T-cell (primary cell): ENCODE measurements at regions not wholly inside any gene's neighbourhood (a gene's known extent, or its start where the extent isn't known, plus 50 kb on each side); places are given as distances from the start of the nearest gene placed in this dataset.
A peak's percentile ranks its signal among the peaks of the same experiment; 100 is the strongest.

Source experiments
- ATAC-seq, 4 experiments: fragments of 200-7000 bp in 3 of 4; fragments of 150-1000 bp in 1 of 4; cut with Tn5 transposase; replicated peaks in 1 of 4; 1 replicate in 3 of 4; 2 replicates in 1 of 4; pipeline ENCODE4 v1.10.0; 2021; ENCODE audit warnings: moderate library complexity in 3 of 4, mild to moderate bottlenecking in 2 of 4, moderate number of reproducible peaks in 1 of 4
- CTCF ChIA-PET, 2 donors: fragments of 300-600 bp; sonication (Branson Sonifier 250); formaldehyde crosslinking; loops; one replicate each; lab custom pipeline; 2022; ENCODE audit warnings: antibody characterized with exemption in 2 of 2; lab: Charles Lee
- POLR2A ChIA-PET, 2 donors: fragments of 300-600 bp; sonication (Branson Sonifier 250); formaldehyde crosslinking; loops; one replicate each; lab custom pipeline; 2022; ENCODE audit warnings: antibody characterized with exemption in 2 of 2; lab: Charles Lee
- DNase-seq, 35 experiments: peaks; one replicate each; pipeline versions ENCODE4 v3.0.0 to v3.0.0-alpha.2; 2013 to 2023
- H3K27ac ChIP-seq: one replicate; pipeline ENCODE4 v1.5.1; 2013; ENCODE audit warnings: low read length
- H3K27me3 ChIP-seq, 2 experiments: replicated peaks in 1 of 2; 1 replicate in 1 of 2; 2 replicates in 1 of 2; pipeline versions ENCODE4 v1.6.1 to v1.7.0; 2013; ENCODE audit warnings: low read length in 1 of 2, mixed read lengths in 1 of 2; ENCODE audit not compliant: control insufficient read depth in 2 of 2, insufficient read depth in 2 of 2; ENCODE audit errors: extremely low read depth in 1 of 2
- H3K36me3 ChIP-seq, 2 donors: 1 replicate in 1 of 2; 2 replicates in 1 of 2; pipeline versions ENCODE4 v1.6.1 to v1.7.0; 2013; ENCODE audit warnings: low read length in 1 of 2; ENCODE audit not compliant: control insufficient read depth in 2 of 2, insufficient read depth in 1 of 2; ENCODE audit errors: extremely low read depth in 1 of 2
- H3K4me1 ChIP-seq, 2 experiments: 1 replicate in 1 of 2; 2 replicates in 1 of 2; pipeline versions ENCODE4 v1.6.1 to v1.7.0; 2013; ENCODE audit warnings: low read length in 2 of 2, mixed read lengths in 1 of 2; ENCODE audit not compliant: insufficient read depth in 2 of 2, control insufficient read depth in 1 of 2; ENCODE audit errors: extremely low read depth in 1 of 2
- H3K4me3 ChIP-seq, 2 donors: 1 replicate in 1 of 2; 2 replicates in 1 of 2; pipeline versions ENCODE4 v1.5.1 to v1.7.0; 2013; ENCODE audit warnings: mild to moderate bottlenecking in 2 of 2, low read length in 1 of 2, moderate library complexity in 1 of 2; ENCODE audit not compliant: control insufficient read depth in 1 of 2; ENCODE audit errors: extremely low read depth in 1 of 2
- H3K9me3 ChIP-seq: 2 replicates; pipeline ENCODE4 v1.7.0; 2013
- H3K27ac Mint-ChIP-seq, 2 donors: one replicate each; pipeline ENCODE4 v1.8.0; 2020 to 2021; ENCODE audit warnings: mild to moderate bottlenecking in 2 of 2, mixed read lengths in 2 of 2
- H3K27me3 Mint-ChIP-seq, 2 donors: one replicate each; pipeline ENCODE4 v1.8.0; 2021 to 2022; ENCODE audit warnings: mixed read lengths in 2 of 2
- H3K36me3 Mint-ChIP-seq: one replicate; pipeline ENCODE4 v1.8.0; 2021; ENCODE audit warnings: mixed read lengths
- H3K4me1 Mint-ChIP-seq, 3 donors: one replicate each; pipeline ENCODE4 v1.8.0; 2020 to 2022; ENCODE audit warnings: mixed read lengths in 3 of 3, mild to moderate bottlenecking in 1 of 3
- H3K4me3 Mint-ChIP-seq, 3 donors: one replicate each; pipeline ENCODE4 v1.8.0; 2020 to 2022; ENCODE audit warnings: mild to moderate bottlenecking in 3 of 3, mixed read lengths in 3 of 3, moderate library complexity in 3 of 3
- H3K9me3 Mint-ChIP-seq, 3 donors: one replicate each; pipeline ENCODE4 v1.8.0; 2020 to 2022; ENCODE audit warnings: mixed read lengths in 3 of 3
- WGBS: methylation state at CpG from one replicate; pipeline ENCODE4 v1.1.5; 2013; ENCODE audit warnings: missing lambda C conversion rate; ENCODE audit not compliant: insufficient coverage; 5-methylcytosine and 5-hydroxymethylcytosine counted together

DNA sequence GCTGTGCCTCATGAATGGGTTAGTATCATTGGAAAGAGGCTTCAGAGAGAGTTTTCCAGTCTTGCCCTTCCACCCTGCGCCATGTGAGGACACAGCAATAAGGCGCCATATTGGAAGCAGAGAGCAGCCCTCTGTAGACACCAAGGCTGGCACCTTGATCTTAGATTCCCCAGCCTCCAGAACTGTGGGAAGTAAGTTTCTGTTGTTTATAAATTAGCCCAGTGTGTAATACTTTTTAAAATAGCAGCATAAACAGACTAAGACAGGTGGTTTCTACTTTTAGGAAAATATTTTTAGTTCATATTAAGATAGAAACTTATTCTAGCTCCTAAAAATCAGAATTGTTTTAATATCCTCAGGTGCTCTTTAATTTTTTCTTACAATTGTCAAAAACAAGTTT is 117.9 kb downstream of the TM9SF2 start:
- Mint-ChIP-seq H3K36me3 (peaks cover 6% of the 10 kb centered on the region), H3K9me3 (no peaks in the 10 kb centered on the region), H3K27me3 (no peaks in the 10 kb centered on the region), H3K4me3 (no peak overlapping the region), H3K4me1 (peaks cover 15 to 26% (median 19%) of the 10 kb centered on the region in 3 donors), H3K27ac (no peak overlapping the region)
- Histone ChIP-seq H3K36me3 (no peaks in the 10 kb centered on the region), H3K4me3 (no peak overlapping the region), H3K27ac (no peak overlapping the region), H3K27me3 (no peaks in the 10 kb centered on the region), H3K9me3 (no peaks in the 10 kb centered on the region), H3K4me1 (peaks cover 2 to 6% of the 10 kb centered on the region in 2 experiments)
- CTCF ChIA-PET: interaction anchor here (0.5 to 1.2 kb wide), 4 partner anchors 13 to 1128 kb away, joined by 3 to 7 read pairs (median 3); partner anchors contain the start of gene CLYBL (in 1 of the 2)
- ATAC-seq (no peak), DNase-seq (no peak)
- POLR2A ChIA-PET: interaction anchor here in 1 of 2 donors (0.7 kb wide), 1 partner anchor 48 kb away, joined by 3 read pairs; no protein-coding TSS in a partner anchor
- WGBS: no CpG with 5 or more reads among the region's 2 CpGs

DNA sequence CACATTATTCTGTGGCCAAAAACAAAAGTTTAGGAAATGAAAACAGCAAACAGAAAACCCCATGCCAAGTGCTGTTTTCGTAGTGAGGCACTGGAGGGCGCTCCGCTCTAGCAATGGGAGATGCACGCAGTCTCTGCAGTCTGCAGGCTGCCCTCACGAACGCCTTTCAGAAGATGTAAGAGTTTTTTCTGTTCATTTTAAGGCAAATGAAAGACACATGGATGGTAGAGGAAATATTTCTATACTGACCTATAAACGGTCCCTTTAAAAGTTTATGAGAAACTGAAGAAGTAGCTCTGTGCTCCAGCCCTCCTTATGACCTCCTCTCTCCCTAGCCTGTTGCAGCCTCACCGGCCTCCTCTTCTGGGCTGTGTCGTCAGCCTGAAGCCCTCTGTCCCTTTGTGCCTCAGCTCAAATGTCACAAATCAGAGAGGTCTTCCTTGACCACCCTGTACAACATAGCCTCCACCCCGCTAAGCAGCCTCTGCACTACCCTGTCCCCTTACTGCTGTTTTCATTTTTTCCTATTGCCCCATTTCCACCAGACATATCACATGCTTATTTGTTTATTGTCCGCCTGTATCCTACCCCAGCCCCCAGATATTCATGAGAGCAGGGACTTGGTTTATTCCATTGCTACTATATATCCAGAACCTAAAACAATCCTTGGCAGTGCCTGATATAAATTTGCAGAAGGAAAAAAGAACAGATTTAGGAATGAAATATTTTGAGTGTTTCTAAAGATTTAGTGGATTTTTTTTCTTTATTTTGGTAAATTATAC is 116.4 kb downstream of the TM9SF2 start:
- DNase-seq (peak in 14 of 35 experiments; percentile 5 to 41 (median 24)), ATAC-seq (no peak)
- no peak overlapping the region for H3K27ac Mint-ChIP-seq
- H3K36me3 ChIP-seq: no peaks in the 10 kb centered on the region
- H3K36me3 Mint-ChIP-seq: peaks cover 6% of the 10 kb centered on the region
- no peak overlapping the region for H3K4me3 ChIP-seq
- no peaks in the 10 kb centered on the region for H3K9me3 ChIP-seq
- H3K27ac ChIP-seq: no peak overlapping the region
- no peaks in the 10 kb centered on the region for H3K9me3 Mint-ChIP-seq
- H3K4me1 ChIP-seq: peaks cover 2 to 6% of the 10 kb centered on the region in 2 experiments
- H3K4me3 Mint-ChIP-seq: no peak overlapping the region
- POLR2A ChIA-PET: no interaction called here
- peaks cover 26 to 34% (median 29%) of the 10 kb centered on the region in 3 donors for H3K4me1 Mint-ChIP-seq
- CTCF ChIA-PET: interaction anchor here in 1 of 2 donors (0.6 kb wide), 1 partner anchor 288 kb away, joined by 3 read pairs; no protein-coding TSS in a partner anchor
- WGBS: 93% methylated on average over 3 of the region's 11 CpGs
- no peaks in the 10 kb centered on the region for H3K27me3 ChIP-seq
- no peaks in the 10 kb centered on the region for H3K27me3 Mint-ChIP-seq

GRCh38 chr13:99614465-99614885 is 113.2 kb downstream of the TM9SF2 start:
- ChIA-PET POLR2A (interaction anchor here in 1 of 2 donors (0.6 kb wide), 1 partner anchor 31 kb away, joined by 5 read pairs; no protein-coding TSS in a partner anchor), CTCF (interaction anchor here in 1 of 2 donors (0.5 to 1.3 kb wide), 2 partner anchors 13 to 959 kb away, joined by 3 to 5 read pairs; no protein-coding TSS in a partner anchor)
- Histone ChIP-seq H3K9me3 (no peaks in the 10 kb centered on the region), H3K4me1 (peaks cover 2 to 6% of the 10 kb centered on the region in 2 experiments), H3K4me3 (no peak overlapping the region), H3K27ac (no peak overlapping the region), H3K36me3 (no peaks in the 10 kb centered on the region), H3K27me3 (no peaks in the 10 kb centered on the region)
- 65% methylated on average over 5 of the region's 9 CpGs for WGBS
- Mint-ChIP-seq H3K36me3 (peaks cover 1% of the 10 kb centered on the region), H3K4me1 (peaks cover 44 to 47% (median 46%) of the 10 kb centered on the region in 3 donors), H3K4me3 (no peak overlapping the region), H3K27ac (no peak overlapping the region), H3K27me3 (no peaks in the 10 kb centered on the region), H3K9me3 (no peaks in the 10 kb centered on the region)
- peak; percentile 79 to 92 (median 86) for ATAC-seq
- peak in 16 of 35 experiments; percentile 5 to 57 (median 11) for DNase-seq
